NCI-H1417 (cell line): ENCODE measurements at regions not wholly inside any gene's neighbourhood (a gene's known extent, or its start where the extent isn't known, plus 50 kb on each side); places are given as distances from the start of the nearest gene placed in this dataset.
A peak's percentile ranks its signal among the peaks of the same experiment; 100 is the strongest.

ENCODE experiments used
- DNase-seq, 3 experiments: peaks; one replicate each; lab custom pipeline; 2025; lab: John Stamatoyannopoulos, UW

GRCh38 chr2:15780234-15780633 is 160.1 kb upstream of the MYCN start:
- DNase-seq, result no peak

GRCh38 chr2:15780912-15781574 is 159.3 kb upstream of the MYCN start:
- no peak for DNase-seq

GRCh38 chr2:15782009-15782751 is 158.2 kb upstream of the MYCN start:
- peak in 1 of 3 experiments; percentile 31 for DNase-seq

DNA sequence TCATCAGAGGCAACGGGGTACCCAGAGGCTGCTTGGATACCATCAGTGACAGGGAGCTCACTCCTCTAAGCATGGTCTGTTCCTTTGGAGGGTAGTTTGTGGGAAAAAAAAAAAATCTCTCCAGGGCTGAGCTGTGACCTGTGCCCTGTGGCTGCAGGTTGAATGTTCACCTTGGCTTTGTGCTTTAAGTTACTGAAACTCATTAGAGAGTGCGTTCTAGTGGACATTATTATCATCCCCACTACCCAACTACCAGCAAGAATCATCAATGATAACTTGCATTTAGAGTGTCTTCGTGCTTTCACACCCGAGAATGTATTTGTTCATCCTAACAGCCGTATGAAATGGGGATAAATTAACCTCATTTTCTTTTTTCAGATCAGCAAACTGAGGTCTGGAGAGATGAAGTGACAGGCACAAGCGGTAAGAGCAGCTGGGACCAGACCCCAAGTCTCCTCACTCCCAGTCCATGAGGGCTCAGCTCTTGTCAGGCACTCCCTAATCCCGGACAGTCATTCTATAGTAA is 157.5 kb upstream of the MYCN start:
- DNase-seq, result no peak

- DNase-seq, result no peak
Measured at GRCh38 chr2:15783489-15783888, 156.9 kb upstream of the MYCN start.

GRCh38 chr2:15784106-15784885 is 156.1 kb upstream of the MYCN start:
- no peak for DNase-seq

GRCh38 chr2:15784886-15785801 is 155.2 kb upstream of the MYCN start:
- no peak for DNase-seq

DNA sequence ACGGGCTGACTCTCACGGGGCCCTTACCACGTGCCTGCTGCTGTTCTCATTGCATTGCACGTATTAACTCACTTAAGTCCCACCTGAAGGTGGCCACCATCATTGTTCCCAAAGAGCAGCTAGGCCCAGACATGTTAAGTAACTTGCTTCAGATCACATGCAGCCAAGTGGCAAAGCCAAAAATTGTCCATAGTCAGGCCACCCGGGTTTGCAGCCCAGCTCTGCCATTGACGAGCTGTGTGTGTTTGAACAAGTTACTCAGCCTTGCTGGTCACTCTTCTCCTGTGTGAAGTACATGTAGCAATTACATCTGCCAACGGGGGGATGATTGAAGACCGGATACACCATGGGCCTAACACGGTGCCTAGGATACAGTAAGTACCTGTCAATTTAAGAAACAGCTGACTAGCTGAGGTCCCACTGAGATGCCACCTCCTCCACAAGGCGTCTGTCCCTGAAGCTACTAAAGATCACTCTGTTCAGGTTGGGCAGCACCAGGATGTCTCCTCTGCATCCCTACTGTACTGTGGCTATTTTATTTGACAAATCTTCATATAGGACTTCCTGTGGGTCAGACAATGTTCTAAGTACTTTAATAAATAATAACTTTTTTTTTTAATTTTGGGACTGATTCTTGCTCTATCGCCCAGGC is 154.2 kb upstream of the MYCN start:
- DNase-seq, result no peak

DNA sequence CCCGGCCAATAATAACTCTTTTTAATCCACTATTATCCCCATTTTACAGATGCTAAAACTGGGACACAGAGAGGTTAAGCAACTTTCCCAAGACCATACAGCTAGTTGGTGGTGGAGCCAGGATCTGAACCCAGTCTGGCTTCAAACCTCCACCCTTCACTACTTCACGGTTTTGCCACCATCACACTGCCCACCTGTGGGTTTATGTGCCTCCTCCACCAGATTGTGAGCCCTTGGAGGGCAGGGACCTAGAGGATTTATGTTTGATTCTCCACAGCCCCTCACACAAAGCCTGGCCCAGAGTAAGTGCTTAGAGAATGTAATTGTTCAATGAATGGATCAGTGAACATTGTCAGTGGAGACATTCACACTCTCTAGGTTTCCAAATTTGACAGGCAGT is 153.4 kb upstream of the MYCN start:
- DNase-seq, result no peak

- DNase-seq, result no peak
Measured at GRCh38 chr2:15787535-15788454, 152.6 kb upstream of the MYCN start.

DNA sequence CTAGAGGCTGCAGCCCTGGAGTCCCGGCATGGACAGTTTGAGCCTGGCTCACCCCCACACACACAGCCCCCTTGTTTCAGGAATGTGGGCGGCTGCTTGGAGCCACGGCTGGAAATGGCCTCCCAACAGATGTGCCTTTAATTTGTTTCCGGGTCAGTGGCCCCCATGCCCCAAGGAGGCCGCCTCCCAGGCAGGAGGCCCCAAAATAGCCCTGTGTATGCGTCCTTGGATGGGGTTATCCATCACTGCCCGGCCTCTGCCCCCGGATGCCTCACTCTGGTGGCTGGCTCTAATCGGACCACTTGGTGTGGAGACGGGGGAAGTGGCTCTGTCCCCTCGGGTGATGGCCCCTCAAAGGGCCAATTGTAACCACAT is 151.9 kb upstream of the MYCN start:
- DNase-seq, result no peak

- no peak for DNase-seq
Measured at GRCh38 chr2:15788830-15789229, 151.5 kb upstream of the MYCN start.

DNA sequence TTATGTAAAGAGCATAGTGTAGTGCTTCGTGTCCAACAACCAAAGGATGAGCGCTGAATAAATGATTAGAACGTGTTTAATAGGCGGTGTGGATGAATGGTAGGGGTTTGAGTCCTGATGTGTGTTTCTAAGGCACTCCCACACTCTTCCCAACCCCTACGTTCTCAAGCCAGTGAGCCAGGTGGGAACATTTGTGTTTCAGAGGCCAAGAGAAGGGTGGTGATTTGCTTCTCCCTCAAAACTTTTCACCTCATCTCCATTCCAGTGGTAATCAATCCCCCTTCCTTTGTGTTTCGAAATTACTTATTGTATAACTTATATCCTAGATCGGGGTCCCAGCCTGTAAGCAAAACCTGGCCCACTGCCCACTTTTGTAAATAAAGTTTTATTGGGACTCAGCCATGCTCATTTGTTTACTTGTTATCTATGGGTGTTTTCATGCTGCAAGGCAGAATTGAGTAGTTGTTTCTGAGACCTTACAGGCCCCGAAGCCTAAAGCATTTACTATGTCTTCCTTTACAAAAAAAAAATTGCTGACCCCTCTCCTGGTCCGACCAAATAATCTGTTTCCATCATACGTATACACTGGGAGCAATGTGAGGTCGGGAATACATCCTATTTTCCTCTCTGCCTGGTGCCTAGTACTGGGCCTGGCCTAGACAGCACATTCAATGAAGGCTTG is 150.8 kb upstream of the MYCN start:
- DNase-seq, result no peak

DNA sequence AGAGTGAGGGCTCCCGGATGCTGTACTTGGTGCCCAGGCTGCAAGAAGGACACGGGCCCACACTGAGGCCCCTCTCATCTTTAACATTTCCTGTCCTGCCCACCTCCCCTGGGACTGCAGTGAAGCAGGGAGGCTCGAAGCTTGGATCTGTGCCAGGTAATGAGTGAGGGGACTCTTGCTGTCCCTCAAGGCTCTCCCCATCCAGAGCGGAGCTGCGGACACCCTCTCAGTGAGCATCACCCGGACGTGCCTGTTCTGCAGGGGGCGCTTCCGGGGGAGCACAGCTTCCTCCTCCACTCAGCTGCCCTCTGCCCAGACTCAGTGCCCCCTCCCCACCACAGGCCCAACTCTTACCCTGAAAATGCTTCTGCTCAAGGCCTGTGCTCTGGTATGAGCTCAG is 150.0 kb upstream of the MYCN start:
- no peak for DNase-seq

DNA sequence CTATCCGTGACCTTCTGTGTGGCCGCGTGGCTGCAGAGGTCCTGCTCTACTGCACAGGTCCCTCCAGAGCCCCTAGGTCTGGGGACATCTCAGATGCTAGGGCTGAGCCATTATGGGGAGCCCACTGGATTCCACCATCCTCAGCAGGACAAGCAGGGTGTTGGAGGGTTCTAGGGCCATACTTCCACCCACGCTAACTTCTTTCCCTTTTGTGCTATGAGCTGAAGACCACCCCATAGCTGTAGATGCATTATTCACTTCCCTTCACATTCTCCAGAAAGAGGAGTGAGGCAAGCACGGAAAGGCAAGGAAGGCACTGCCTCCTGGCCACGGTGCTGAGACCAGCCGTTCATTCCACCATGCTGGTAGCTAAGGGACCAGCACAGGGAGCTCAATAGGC is 149.5 kb upstream of the MYCN start:
- no peak for DNase-seq

DNA sequence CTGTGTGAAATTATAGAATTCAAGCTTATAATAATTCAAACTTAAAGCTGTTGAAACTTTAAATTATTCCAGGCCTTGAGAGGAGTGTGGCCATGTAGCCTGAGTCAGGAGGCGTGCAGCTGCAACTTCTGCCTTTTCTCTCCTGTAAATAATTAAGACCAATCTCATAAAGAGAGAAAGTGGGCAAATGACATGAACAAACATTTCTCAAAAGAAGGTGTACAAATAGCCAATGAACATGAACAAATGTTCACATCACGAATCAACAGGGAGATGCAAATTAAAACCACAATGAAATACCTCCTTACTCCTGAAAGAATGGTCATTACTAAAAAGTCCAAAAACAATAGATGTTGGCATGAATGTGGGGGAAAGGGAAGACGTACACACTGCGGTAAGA is 149.1 kb upstream of the MYCN start:
- DNase-seq, result no peak

DNA sequence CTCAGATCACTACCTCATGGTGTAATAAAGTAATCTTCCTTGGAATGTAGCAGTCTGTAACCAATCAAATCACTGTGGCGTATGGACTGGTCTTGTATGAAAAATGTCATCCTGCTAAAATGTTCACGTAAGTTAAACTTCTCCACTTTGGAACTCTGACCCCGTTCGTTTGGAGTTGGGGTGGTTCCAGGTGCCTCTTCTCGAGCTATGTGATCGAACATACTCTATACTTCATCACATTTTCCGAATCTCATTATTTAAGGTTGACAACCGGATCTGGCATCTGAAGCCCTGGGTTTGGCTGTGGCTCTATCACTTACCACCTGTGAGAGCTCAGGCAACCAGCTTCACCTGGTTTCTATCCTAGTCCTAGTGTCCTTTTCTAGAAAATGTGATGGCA is 148.0 kb upstream of the MYCN start:
- DNase-seq, result no peak

GRCh38 chr2:15793078-15793913 is 147.1 kb upstream of the MYCN start:
- DNase-seq, result no peak

DNA sequence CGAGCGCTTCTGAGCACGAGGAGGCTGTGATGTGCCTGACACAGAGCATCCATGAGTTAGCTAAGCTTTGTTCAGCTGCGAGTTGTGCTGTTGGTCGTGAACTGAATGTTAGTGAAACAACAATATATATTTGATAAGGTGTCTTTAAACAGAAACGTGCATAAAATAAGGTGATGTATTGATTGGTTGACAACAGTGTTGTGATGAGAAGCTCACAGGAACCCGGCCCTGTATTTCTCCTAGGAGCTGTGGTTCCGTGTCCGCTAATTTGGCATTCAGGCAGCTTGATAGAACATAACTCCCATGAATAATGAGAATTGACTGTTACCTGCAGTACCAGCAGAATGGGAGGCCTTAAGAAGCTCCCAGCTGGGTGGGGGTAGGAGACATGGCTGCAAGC is 146.4 kb upstream of the MYCN start:
- no peak for DNase-seq
